ENCODE measurements at regions not wholly inside any gene's neighbourhood (a gene's known extent, or its start where the extent isn't known, plus 50 kb on each side); places are given as distances from the start of the nearest gene placed in this dataset.
A peak's percentile ranks its signal among the peaks of the same experiment; 100 is the strongest.

GRCh38 chr4:36737691-36738090, 456.3 kb downstream of the DTHD1 start:
- no peak for DNase-seq

GRCh38 chr4:36740796-36741310, 459.4 kb downstream of the DTHD1 start:
- no peak for DNase-seq

- no peak for DNase-seq
These were observed 466.1 kb downstream of the DTHD1 start for GRCh38 chr4:36747277-36748129.

- no peak for DNase-seq
These were observed 471.6 kb downstream of the DTHD1 start for GRCh38 chr4:36753048-36753447.

- no peak for DNase-seq
These were observed 476.3 kb downstream of the DTHD1 start for GRCh38 chr4:36757580-36758311.

- DNase-seq, result no peak
These were observed 477.1 kb downstream of the DTHD1 start for GRCh38 chr4:36758312-36759178.

- no peak for DNase-seq
These were observed 480.2 kb downstream of the DTHD1 start for GRCh38 chr4:36761607-36762006.

- DNase-seq, result no peak
These were observed 480.7 kb upstream of the NWD2 start for GRCh38 chr4:36763814-36764213.

- no peak for DNase-seq
These were observed 476.9 kb upstream of the NWD2 start for GRCh38 chr4:36767596-36767995.

GRCh38 chr4:36771411-36772153, 473.0 kb upstream of the NWD2 start:
- no peak for DNase-seq

GRCh38 chr4:36772154-36772516, 472.4 kb upstream of the NWD2 start:
- no peak for DNase-seq

- no peak for DNase-seq
These were observed 471.1 kb upstream of the NWD2 start for GRCh38 chr4:36773467-36773866.

GRCh38 chr4:36775544-36775943, 469.0 kb upstream of the NWD2 start:
- DNase-seq, result no peak

GRCh38 chr4:36779601-36780000, 464.9 kb upstream of the NWD2 start:
- DNase-seq, result no peak

GRCh38 chr4:36785973-36786372, 458.6 kb upstream of the NWD2 start:
- DNase-seq, result no peak

- DNase-seq, result no peak
These were observed 458.0 kb upstream of the NWD2 start for GRCh38 chr4:36786519-36786918.

- DNase-seq, result no peak
These were observed 449.8 kb upstream of the NWD2 start for GRCh38 chr4:36794716-36795115.

- no peak for DNase-seq
These were observed 432.4 kb upstream of the NWD2 start for GRCh38 chr4:36812149-36812548.

- DNase-seq, result no peak
These were observed 429.0 kb upstream of the NWD2 start for GRCh38 chr4:36815536-36815935.

- no peak for DNase-seq
These were observed 421.2 kb upstream of the NWD2 start for GRCh38 chr4:36823199-36823967.

- DNase-seq, result peak; percentile 5
These were observed 419.9 kb upstream of the NWD2 start for GRCh38 chr4:36824682-36825081.

- DNase-seq, result no peak
These were observed 409.3 kb upstream of the NWD2 start for GRCh38 chr4:36835246-36835645.
